ENCODE measurements at regions not wholly inside any gene's neighbourhood (a gene's known extent, or its start where the extent isn't known, plus 50 kb on each side); places are given as distances from the start of the nearest gene placed in this dataset.
"Not testable (repeated sequence)": the region's sequence is repeated elsewhere in the genome, so short reads cannot be mapped to it uniquely, and the experiment has no call there.

DNA sequence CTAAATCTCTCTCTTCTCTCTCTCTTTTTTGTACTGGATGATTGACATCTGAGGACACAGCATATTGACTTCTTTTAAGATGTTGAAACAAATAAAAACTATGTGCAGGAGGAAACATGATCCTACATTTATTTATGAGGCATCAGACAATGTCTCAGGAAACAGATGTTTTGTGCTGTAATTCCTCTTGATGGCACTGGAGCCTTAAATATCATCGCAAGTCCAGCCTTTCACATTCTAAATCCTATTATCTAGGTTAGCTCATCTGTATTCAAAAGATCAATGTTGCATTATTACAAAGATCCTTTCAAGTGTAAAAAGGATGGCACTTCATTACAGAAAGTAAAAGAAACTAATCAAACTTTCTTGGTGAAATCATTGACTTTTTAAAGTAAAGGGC lies 63.9 kb downstream of the MAT2B start:
- DNase-seq: no peak

GRCh38 chr5:163571744-163572143 lies 66.3 kb downstream of the MAT2B start:
- DNase-seq: no peak

GRCh38 chr5:163574472-163575440 lies 69.3 kb downstream of the MAT2B start:
- DNase-seq: no peak

DNA sequence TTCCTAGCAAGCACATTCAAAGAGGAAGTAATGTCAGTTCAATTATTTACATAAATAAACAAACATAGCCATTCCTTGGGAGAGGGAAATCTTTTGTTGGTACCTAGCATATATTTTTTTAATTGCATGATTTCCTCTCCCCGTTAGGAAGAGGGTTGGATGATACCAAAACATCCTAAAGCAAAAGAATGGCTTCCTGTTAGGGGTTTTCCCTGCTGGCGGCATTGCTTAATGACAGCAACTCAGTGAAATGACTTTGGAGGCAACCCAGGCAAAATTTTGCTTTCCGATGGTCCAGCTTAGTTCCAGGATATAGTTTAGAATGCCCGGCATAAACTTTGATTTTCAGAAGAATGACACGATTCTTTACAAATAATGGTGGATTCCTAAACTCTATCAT lies 73.2 kb downstream of the MAT2B start:
- DNase-seq: no peak

DNA sequence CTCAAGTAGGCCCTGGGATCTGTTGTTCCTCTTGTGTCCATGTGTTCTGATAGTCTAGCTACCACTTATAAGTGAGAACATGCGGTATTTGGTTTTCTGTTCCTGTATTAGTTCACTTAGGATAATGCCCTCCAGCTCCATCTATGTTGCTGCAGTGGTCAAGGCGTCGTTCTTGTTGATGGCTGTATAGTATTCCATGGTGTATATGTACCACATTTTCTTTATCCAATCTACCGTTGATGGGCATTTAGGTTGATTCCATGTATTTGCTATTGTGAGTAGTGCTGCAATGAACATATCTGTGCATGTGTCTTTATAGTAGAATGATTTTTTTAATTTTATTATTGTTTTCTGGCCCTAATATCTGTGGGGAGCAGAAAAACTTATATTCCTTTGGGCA lies 74.3 kb downstream of the MAT2B start:
- DNase-seq: no peak

- DNase-seq: no peak
Measured at GRCh38 chr5:163580516-163580915, 75.1 kb downstream of the MAT2B start.

DNA sequence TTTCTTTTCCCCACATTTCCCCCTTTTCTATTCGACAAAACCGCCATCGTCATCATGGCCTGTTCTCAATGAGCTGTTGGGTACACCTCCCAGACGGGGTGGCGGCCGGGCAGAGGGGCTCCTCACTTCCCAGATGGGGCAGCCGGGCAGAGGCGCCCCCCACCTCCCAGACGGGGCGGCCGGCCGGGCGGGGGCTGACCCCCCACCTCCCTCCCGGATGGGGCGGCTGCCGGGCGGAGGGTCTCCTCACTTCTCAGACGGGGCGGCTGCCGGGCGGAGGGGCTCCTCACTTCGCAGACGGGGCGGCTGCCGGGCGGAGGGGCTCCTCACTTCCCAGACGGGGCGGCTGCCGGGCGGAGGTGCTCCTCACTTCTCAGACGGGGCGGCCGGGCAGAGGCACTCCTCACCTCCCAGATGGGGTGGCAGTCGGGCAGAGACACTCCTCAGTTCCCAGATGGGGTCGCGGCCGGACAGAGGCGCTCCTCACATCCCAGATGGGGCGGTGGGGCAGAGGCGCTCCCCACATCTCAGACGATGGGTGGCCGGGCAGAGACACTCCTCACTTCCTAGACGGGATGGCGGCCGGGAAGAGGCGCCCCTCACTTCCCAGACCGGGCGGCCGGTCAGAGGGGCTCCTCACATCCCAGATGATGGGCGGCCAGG lies 78.2 kb downstream of the MAT2B start:
- not testable (repeated sequence) for DNase-seq

GRCh38 chr5:163585206-163585605 lies 79.8 kb downstream of the MAT2B start:
- no peak for DNase-seq

DNA sequence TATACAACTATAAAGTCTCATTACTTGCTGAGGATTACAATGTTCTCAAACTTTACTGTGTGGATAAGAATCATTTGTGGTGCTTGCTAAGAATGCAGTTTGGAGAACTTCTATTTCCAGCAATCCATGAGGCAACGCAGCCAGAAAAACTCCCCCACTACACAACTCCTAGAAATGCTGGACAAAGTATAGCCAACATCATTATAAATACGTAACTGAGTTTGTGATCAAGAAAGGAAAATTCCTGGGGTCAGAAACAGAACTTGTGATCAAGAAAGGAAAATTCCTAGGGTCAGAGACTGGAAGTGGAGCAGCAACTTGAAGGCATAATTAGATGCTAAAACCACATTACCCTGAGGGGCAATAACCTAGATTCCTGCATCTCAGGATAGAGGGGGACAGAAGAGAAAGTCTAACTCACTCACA lies 81.1 kb downstream of the MAT2B start:
- DNase-seq: no peak

GRCh38 chr5:163594951-163595350 lies 89.5 kb downstream of the MAT2B start:
- DNase-seq: no peak

DNA sequence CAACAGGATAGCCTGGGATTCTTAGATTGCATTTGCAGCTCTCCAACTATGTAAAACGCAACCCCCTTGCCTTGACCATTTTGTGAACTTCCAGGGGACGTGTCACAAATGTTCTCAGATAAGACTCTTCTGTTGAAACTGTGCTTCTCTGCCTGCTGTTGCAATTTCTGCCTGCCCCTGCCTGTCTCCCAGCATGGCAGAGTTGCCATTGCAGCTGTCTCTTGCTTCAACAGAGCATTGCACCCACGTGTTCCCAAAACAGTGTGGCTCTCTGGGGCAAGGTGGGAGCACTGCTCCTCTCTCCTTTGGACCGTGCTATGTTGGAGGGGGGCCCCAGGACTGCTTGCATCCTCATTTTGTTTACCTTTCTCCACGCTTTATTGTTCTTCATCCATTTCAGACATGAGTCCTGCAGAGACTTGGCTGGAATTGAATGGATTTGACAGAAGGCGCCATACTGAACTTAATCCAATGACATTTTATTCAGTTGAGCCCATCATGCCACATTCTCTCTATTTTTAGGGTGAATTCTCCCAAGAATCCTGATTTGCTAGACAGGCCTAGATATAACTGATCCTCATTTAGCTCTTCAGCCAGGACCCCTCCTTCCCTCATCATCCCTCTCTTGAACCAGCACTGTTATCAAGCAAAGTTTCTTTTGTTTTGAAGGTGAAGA lies 90.7 kb downstream of the MAT2B start:
- no peak for DNase-seq

GRCh38 chr5:163596608-163597315 lies 91.3 kb downstream of the MAT2B start:
- no peak for DNase-seq

DNA sequence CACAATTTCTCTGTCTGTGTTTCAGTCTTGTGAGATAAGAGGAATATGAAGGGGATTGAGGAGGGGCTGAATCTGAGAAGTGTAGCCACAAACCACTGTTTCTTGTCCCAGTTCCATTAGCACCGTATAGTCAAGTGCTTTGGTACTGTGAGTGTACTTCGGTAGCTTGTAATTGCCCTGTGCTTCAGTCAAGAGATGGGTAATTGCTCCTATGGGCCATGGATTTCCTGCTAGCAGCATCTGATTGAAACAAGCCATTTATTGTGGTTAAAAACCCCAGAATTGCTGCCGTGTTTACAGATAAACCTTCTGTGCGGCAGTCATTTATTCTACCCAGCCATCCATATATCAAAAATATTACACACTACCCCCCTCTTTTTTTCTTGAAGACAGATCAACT lies 98.6 kb downstream of the MAT2B start:
- no peak for DNase-seq

DNA sequence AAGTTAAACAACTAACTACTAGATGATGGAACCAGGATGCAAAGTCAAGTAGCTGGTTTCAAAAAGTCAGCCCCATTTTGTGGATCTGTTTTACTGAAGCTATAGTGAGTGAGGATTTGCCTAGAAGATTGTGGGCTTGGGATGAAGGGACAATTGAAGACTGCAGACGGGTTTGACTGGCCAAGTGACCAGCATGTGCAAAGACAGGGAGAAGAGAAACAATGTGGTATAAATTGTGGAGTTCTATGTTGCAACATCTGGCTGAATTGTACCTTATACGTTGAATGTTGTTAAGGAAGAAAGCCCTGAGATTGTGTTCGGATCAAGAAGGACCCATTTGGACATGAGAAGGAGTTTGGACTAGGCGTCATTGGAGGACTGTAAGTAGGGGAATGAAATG lies 101.8 kb downstream of the MAT2B start:
- DNase-seq: no peak

- no peak for DNase-seq
Measured at GRCh38 chr5:163608621-163609020, 103.2 kb downstream of the MAT2B start.

DNA sequence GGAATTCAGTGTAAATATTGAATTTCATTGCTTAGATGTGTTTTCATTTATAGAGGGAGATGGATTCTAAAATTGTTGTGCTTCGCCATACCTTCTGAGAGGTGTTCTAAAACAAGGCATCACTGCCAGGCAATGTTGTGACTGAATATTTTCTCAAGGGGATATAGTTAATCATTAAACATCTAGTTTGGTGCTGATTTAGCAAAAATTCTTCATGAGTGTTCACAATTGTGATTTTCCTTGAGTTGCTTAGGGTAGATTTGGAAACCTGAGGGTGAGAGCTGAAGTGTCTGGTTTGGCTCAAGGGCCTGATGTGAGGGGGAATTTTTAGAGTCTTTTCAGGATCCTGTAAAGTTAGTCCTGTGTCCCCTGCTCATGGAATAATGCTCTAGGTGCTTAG lies 104.5 kb downstream of the MAT2B start:
- no peak for DNase-seq

- DNase-seq: no peak
Measured at GRCh38 chr5:163612358-163613149, 107.1 kb downstream of the MAT2B start.

- DNase-seq: no peak
Measured at GRCh38 chr5:163613150-163613442, 107.7 kb downstream of the MAT2B start.

GRCh38 chr5:163614787-163615186 lies 109.4 kb downstream of the MAT2B start:
- DNase-seq: no peak

GRCh38 chr5:163619273-163619934 lies 114.0 kb downstream of the MAT2B start:
- no peak for DNase-seq

DNA sequence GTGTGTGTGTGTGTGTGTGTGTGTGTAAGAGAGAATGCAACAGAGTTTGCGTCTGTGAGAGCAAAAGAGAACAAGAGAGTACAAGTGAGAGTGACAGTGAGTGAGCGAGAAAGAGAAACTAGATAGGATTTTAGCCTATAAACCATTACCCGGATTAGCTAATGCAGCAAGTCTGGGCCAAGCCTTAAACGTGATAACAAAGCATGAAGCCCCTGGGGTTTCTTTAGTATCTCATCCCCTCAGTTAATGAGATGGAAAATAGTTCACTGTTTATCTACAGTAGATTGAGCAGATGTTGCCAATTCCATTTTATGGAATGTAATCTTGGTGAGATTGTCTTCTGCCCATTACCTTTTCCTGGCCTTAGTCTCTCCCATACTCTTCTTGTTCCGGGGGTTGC lies 114.5 kb downstream of the MAT2B start:
- DNase-seq: no peak

GRCh38 chr5:163622799-163623198 lies 117.4 kb downstream of the MAT2B start:
- no peak for DNase-seq
